Mesenchymal stem cell (in vitro differentiated cells and primary cell): ENCODE measurements at regions not wholly inside any gene's neighbourhood (a gene's known extent, or its start where the extent isn't known, plus 50 kb on each side); places are given as distances from the start of the nearest gene placed in this dataset.

Source experiments
- DNase-seq: peaks from one replicate; pipeline ENCODE4 v3.0.0-alpha.2; 2013
- H2AFZ ChIP-seq: one replicate; pipeline ENCODE4 v1.6.1; 2013; ENCODE audit warnings: low read depth, mild to moderate bottlenecking, control low read depth, inconsistent platforms, low read length, moderate library complexity
- H2AK5ac ChIP-seq: 2 replicates; pipeline ENCODE4 v1.6.1; 2013; ENCODE audit warnings: low read length, moderate library complexity, mild to moderate bottlenecking, inconsistent platforms; ENCODE audit not compliant: severe bottlenecking
- H2BK120ac ChIP-seq: one replicate; pipeline ENCODE4 v1.6.1; 2013; ENCODE audit warnings: low read depth, mild to moderate bottlenecking, inconsistent platforms, low read length, moderate library complexity
- H2BK12ac ChIP-seq, 2 experiments: one replicate each; pipeline ENCODE4 v1.6.1; 2013; ENCODE audit warnings: inconsistent platforms in 2 of 2, low read length in 2 of 2, mild to moderate bottlenecking in 2 of 2, moderate library complexity in 2 of 2, control low read depth in 1 of 2
- H2BK15ac ChIP-seq: one replicate; pipeline ENCODE4 v1.6.1; 2013; ENCODE audit warnings: mild to moderate bottlenecking, low read depth, inconsistent platforms; ENCODE audit not compliant: poor library complexity, severe bottlenecking
- H2BK5ac ChIP-seq: 2 replicates; pipeline ENCODE4 v1.6.1; 2013; ENCODE audit warnings: low read depth, mild to moderate bottlenecking, low read length, control low read depth, inconsistent platforms; ENCODE audit not compliant: poor library complexity, severe bottlenecking
- H3K14ac ChIP-seq, 2 experiments: one replicate each; pipeline ENCODE4 v1.6.1; 2013; ENCODE audit warnings: inconsistent platforms in 2 of 2, low read length in 2 of 2, control low read depth in 1 of 2, mild to moderate bottlenecking in 1 of 2, moderate library complexity in 1 of 2
- H3K18ac ChIP-seq, 2 experiments: one replicate each; pipeline ENCODE4 v1.6.1; 2013; ENCODE audit warnings: inconsistent platforms in 2 of 2, low read length in 2 of 2, control low read depth in 1 of 2, low read depth in 1 of 2, mild to moderate bottlenecking in 1 of 2
- H3K23ac ChIP-seq, 2 experiments: one replicate each; pipeline ENCODE4 v1.6.1; 2013; ENCODE audit warnings: inconsistent platforms in 2 of 2, low read length in 2 of 2, mild to moderate bottlenecking in 2 of 2, moderate library complexity in 2 of 2, control low read depth in 1 of 2
- H3K27ac ChIP-seq: 2 replicates; pipeline ENCODE4 v1.5.1; 2013; ENCODE audit warnings: mild to moderate bottlenecking, moderate library complexity, low read length, control low read depth, inconsistent platforms; ENCODE audit not compliant: poor library complexity, severe bottlenecking
- H3K27me3 ChIP-seq, 2 experiments: 2 replicates each; pipeline versions ENCODE4 v1.6.1 to v1.7.0; 2013; ENCODE audit warnings: low read length in 2 of 2, mild to moderate bottlenecking in 2 of 2, moderate library complexity in 2 of 2, control low read depth in 1 of 2, inconsistent platforms in 1 of 2; ENCODE audit not compliant: control insufficient read depth in 1 of 2, insufficient read depth in 1 of 2
- H3K36me3 ChIP-seq, 2 experiments: 2 replicates each; pipeline versions ENCODE4 v1.6.1 to v1.7.0; 2013; ENCODE audit warnings: low read length in 2 of 2, control low read depth in 1 of 2, inconsistent platforms in 1 of 2, low read depth in 1 of 2, mild to moderate bottlenecking in 1 of 2; ENCODE audit not compliant: insufficient read depth in 2 of 2, control insufficient read depth in 1 of 2
- H3K4ac ChIP-seq, 2 experiments: one replicate each; pipeline ENCODE4 v1.6.1; 2013; ENCODE audit warnings: inconsistent platforms in 2 of 2, low read length in 2 of 2, mild to moderate bottlenecking in 2 of 2, moderate library complexity in 2 of 2, control low read depth in 1 of 2, low read depth in 1 of 2
- H3K4me1 ChIP-seq: 2 replicates; pipeline ENCODE4 v1.6.1; 2013; ENCODE audit warnings: low read depth, low read length, control low read depth; ENCODE audit not compliant: control insufficient read depth, insufficient read depth
- H3K4me2 ChIP-seq: 2 replicates; pipeline ENCODE4 v1.6.1; 2013; ENCODE audit warnings: low read length, mild to moderate bottlenecking, inconsistent platforms; ENCODE audit not compliant: poor library complexity, severe bottlenecking
- H3K4me3 ChIP-seq, 2 experiments: 2 replicates each; pipeline versions ENCODE4 v1.5.1 to v1.7.0; 2013; ENCODE audit warnings: low read length in 2 of 2, mild to moderate bottlenecking in 2 of 2, control low read depth in 1 of 2, low read depth in 1 of 2; ENCODE audit not compliant: insufficient read depth in 1 of 2
- H3K79me1 ChIP-seq: replicated peaks from 2 replicates; pipeline ENCODE4 v1.6.1; 2013; ENCODE audit warnings: mild to moderate bottlenecking, control low read depth, low read length, inconsistent platforms; ENCODE audit not compliant: poor library complexity, severe bottlenecking
- H3K9ac ChIP-seq: 2 replicates; pipeline ENCODE4 v1.7.0; 2013; ENCODE audit warnings: mild to moderate bottlenecking, low read length, moderate library complexity
- H3K9me3 ChIP-seq: 2 replicates; pipeline ENCODE4 v1.7.0; 2013; ENCODE audit warnings: mild to moderate bottlenecking, low read length; ENCODE audit not compliant: control insufficient read depth
- H4K8ac ChIP-seq: one replicate; pipeline ENCODE4 v1.6.1; 2013; ENCODE audit warnings: inconsistent platforms, mild to moderate bottlenecking, low read length, moderate library complexity
- H4K91ac ChIP-seq: one replicate; pipeline ENCODE4 v1.6.1; 2013; ENCODE audit warnings: mild to moderate bottlenecking, low read length, inconsistent platforms
- WGBS: methylation state at CpG from one replicate; pipeline ENCODE4 v1.1.7; 2013; ENCODE audit warnings: mixed read lengths; 5-methylcytosine and 5-hydroxymethylcytosine counted together

DNA sequence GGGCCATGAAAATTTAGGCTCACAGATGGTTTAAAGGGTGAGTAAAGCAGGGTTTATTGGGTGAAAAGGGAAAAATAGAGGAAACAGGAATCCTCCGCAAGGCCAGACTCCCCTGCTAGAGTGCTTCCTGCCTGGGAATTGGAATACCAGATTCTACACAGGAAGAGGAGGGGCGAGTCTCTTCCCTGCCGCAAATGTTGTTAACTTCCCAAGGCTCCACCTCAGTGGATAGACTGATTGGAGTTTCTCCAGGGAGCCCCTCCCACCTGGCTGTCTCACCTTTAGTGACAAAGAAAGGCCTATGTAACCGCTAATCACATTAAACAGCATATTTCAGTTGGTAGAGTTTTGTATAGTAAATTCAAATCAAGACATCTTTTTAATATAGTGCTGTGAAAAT lies 1450.1 kb downstream of the KCNT2 start:
- Histone ChIP-seq H3K4me2 (no peak overlapping the region), H4K91ac (no peak overlapping the region), H4K8ac (no peak overlapping the region), H2BK15ac (no peak overlapping the region), H3K9me3 (peaks cover 2% of the 10 kb centered on the region), H2AFZ (no peak overlapping the region), H3K4ac (no peak overlapping the region), H3K23ac (no peak overlapping the region), H3K9ac (no peak overlapping the region), H3K27me3 (no peaks in the 10 kb centered on the region), H3K79me1 (no peaks in the 10 kb centered on the region), H2AK5ac (no peak overlapping the region), H3K14ac (no peak overlapping the region), H2BK5ac (no peak overlapping the region), H3K36me3 (no peaks in the 10 kb centered on the region), H3K27ac (no peak overlapping the region), H3K18ac (no peak overlapping the region), H3K4me3 (no peak overlapping the region), H2BK120ac (no peak overlapping the region), H3K4me1 (no peaks in the 10 kb centered on the region), H2BK12ac (no peak overlapping the region)
- no peak for DNase-seq
- WGBS: 76% methylated on average over 3 of the region's 4 CpGs

DNA sequence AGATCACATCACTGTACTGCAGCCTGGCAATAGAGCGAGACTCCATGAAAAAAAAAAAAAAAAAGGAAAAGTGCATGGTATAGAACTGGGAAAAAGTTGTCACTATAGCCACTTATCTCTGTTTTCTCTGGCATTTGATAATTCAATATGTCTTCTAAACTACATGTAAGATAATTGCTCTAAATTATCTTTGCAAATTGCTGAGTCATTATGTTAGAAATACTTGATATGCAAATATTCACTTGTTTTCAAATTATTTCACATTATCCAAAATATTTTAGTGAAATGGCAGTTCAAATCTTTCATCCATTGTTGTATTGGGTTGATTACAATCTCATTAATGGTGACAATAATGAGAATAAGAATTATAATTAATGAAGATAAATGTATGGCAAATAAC lies 1455.1 kb downstream of the KCNT2 start:
- no peaks in the 10 kb centered on the region for H3K9me3 ChIP-seq
- H3K4me1 ChIP-seq: no peaks in the 10 kb centered on the region
- H2BK12ac ChIP-seq: no peak overlapping the region
- no peak overlapping the region for H4K91ac ChIP-seq
- no CpG with 5 or more reads among the region's 1 CpG for WGBS
- H3K18ac ChIP-seq: no peak overlapping the region
- no peak overlapping the region for H2AK5ac ChIP-seq
- H2AFZ ChIP-seq: no peak overlapping the region
- no peak for DNase-seq
- H3K4me3 ChIP-seq: no peak overlapping the region
- H4K8ac ChIP-seq: no peak overlapping the region
- H3K9ac ChIP-seq: no peak overlapping the region
- H3K79me1 ChIP-seq: no peaks in the 10 kb centered on the region
- no peak overlapping the region for H3K27ac ChIP-seq
- no peak overlapping the region for H3K4me2 ChIP-seq
- H2BK120ac ChIP-seq: no peak overlapping the region
- H3K23ac ChIP-seq: no peak overlapping the region
- H3K36me3 ChIP-seq: no peaks in the 10 kb centered on the region
- no peak overlapping the region for H3K4ac ChIP-seq
- no peak overlapping the region for H3K14ac ChIP-seq
- no peak overlapping the region for H2BK15ac ChIP-seq
- H3K27me3 ChIP-seq: no peaks in the 10 kb centered on the region
- no peak overlapping the region for H2BK5ac ChIP-seq

DNA sequence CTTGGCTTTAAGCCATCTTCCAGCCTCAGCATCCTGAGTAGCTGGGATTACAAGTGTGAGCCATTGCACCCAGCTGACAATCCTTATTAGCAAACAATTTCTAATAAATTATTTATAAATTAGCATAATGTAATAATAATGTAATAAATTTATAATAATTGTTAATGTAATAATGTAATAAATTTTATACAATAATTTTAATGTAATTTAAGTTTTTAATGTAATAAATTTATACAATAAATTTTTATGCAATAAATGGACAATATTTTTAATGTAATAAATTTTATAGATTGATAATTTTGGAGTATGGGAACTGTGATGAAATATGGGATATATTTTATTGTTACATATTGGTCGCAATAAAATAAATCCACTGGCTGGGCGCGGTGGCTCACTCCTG lies 1457.5 kb downstream of the KCNT2 start:
- H3K27ac ChIP-seq: no peak overlapping the region
- H4K91ac ChIP-seq: no peak overlapping the region
- H2BK5ac ChIP-seq: no peak overlapping the region
- H3K79me1 ChIP-seq: no peaks in the 10 kb centered on the region
- no peaks in the 10 kb centered on the region for H3K27me3 ChIP-seq
- no peak overlapping the region for H3K18ac ChIP-seq
- no peak overlapping the region for H2BK120ac ChIP-seq
- H2AK5ac ChIP-seq: no peak overlapping the region
- no peak overlapping the region for H3K14ac ChIP-seq
- no peak overlapping the region for H3K4me3 ChIP-seq
- H3K9ac ChIP-seq: no peak overlapping the region
- no peak overlapping the region for H2BK12ac ChIP-seq
- no peak overlapping the region for H2BK15ac ChIP-seq
- H3K23ac ChIP-seq: no peak overlapping the region
- H4K8ac ChIP-seq: no peak overlapping the region
- no peak for DNase-seq
- no peaks in the 10 kb centered on the region for H3K9me3 ChIP-seq
- no peak overlapping the region for H2AFZ ChIP-seq
- no peak overlapping the region for H3K4me2 ChIP-seq
- H3K36me3 ChIP-seq: no peaks in the 10 kb centered on the region
- 100% methylated on average over 3 of the region's 3 CpGs for WGBS
- H3K4ac ChIP-seq: no peak overlapping the region
- H3K4me1 ChIP-seq: no peaks in the 10 kb centered on the region

DNA sequence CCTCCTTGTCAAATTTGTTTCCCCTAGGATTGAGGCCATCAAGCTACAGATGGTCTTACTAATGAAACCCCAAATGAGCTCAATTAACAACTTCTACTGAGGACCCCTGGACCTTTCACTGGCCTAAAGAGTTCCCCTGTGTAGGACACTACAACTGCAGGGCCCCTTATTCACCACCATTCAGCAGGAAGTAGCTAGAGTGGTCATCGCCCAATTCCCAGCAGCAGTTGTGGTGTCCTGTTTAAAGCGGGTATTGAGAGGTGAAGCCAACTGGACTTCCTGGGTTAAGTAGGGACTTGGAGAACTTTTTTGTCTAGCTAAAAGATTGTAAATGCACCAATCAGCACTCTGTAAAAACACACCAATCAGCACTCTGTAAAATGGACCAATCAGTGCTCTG lies 1466.9 kb downstream of the KCNT2 start:
- Histone ChIP-seq H3K18ac (no peak overlapping the region), H2BK120ac (no peak overlapping the region), H3K23ac (no peak overlapping the region), H3K14ac (no peak overlapping the region), H3K27ac (no peak overlapping the region), H4K91ac (no peak overlapping the region), H4K8ac (no peak overlapping the region), H3K4me3 (no peak overlapping the region), H3K9me3 (peaks cover 14% of the 10 kb centered on the region), H2AFZ (no peak overlapping the region), H2BK5ac (no peak overlapping the region), H3K27me3 (no peaks in the 10 kb centered on the region), H2BK15ac (no peak overlapping the region), H3K9ac (no peak overlapping the region), H3K36me3 (no peaks in the 10 kb centered on the region), H2BK12ac (no peak overlapping the region), H3K4me2 (no peak overlapping the region), H2AK5ac (no peak overlapping the region), H3K79me1 (no peaks in the 10 kb centered on the region), H3K4ac (no peak overlapping the region), H3K4me1 (no peaks in the 10 kb centered on the region)
- DNase-seq: no peak
- no CpG with 5 or more reads among the region's 2 CpGs for WGBS
